Body of pancreas (tissue), 4 donors: ENCODE measurements at regions not wholly inside any gene's neighbourhood (a gene's known extent, or its start where the extent isn't known, plus 50 kb on each side); places are given as distances from the start of the nearest gene placed in this dataset.
"Not testable (repeated sequence)": the region's sequence is repeated elsewhere in the genome, so short reads cannot be mapped to it uniquely, and the experiment has no call there.

ENCODE experiments used
- ATAC-seq: fragments of 150-250 bp; one replicate; pipeline ENCODE4 v1.9.1; 2016
- DNase-seq, 4 donors: peaks; one replicate each; pipeline ENCODE4 v3.0.0-alpha.2; 2019
- H3K27ac ChIP-seq, 4 donors: fragments of 200-600 bp; sonication (generic); 1 replicate in 3 of 4; 2 replicates in 1 of 4; pipeline versions ENCODE4 v1.5.1 to v1.6.1; 2016 to 2019; ENCODE audit warnings: mild to moderate bottlenecking in 1 of 4, mixed read lengths in 1 of 4, moderate library complexity in 1 of 4
- H3K27me3 ChIP-seq, 2 donors: fragments of 200-600 bp; sonication (generic); one replicate each; pipeline ENCODE4 v1.6.0; 2016; ENCODE audit warnings: mild to moderate bottlenecking in 1 of 2
- H3K36me3 ChIP-seq, 2 donors: fragments of 200-600 bp; sonication (generic); replicated peaks in 1 of 2; 2 replicates each; pipeline ENCODE4 v1.5.1; 2016; ENCODE audit warnings: low read depth in 2 of 2; ENCODE audit not compliant: insufficient read depth in 1 of 2
- H3K4me1 ChIP-seq: fragments of 200-600 bp; sonication (generic); one replicate; pipeline ENCODE4 v1.6.0; 2016
- H3K4me3 ChIP-seq, 2 donors: fragments of 200-600 bp; sonication (generic); 1 replicate in 1 of 2; 2 replicates in 1 of 2; pipeline ENCODE4 v1.5.1; 2016 to 2019
- H3K9me3 ChIP-seq, 3 donors: fragments of 200-600 bp; sonication (generic); 1 replicate in 2 of 3; 2 replicates in 1 of 3; pipeline ENCODE4 v1.5.1; 2016
- CTCF ChIP-seq, 7 experiments: fragments of 450-650 bp in 4 of 7; fragments of 200-600 bp in 3 of 7; sonication (generic) in 3 of 7; IDR thresholded peaks; one replicate each; pipeline ENCODE4 v1.5.1; 2016 to 2019; ENCODE audit warnings: antibody characterized with exemption in 7 of 7
- POLR2A ChIP-seq, 3 donors: fragments of 450-650 bp; IDR thresholded peaks; one replicate each; pipeline ENCODE4 v1.6.1; 2016; ENCODE audit warnings: antibody characterized with exemption in 3 of 3, mild to moderate bottlenecking in 2 of 3
- WGBS, 2 donors: methylation state at CpG; one replicate each; pipeline ENCODE4 v1.1.5; 2017; 5-methylcytosine and 5-hydroxymethylcytosine counted together
- intact Hi-C: fragments of 100-400 bp; cut with DNase I; formaldehyde crosslinking; loops from one replicate; pipeline ENCODE4 v1.15.1; 2023

GRCh38 chr2:16925145-16925544 is 259.5 kb upstream of the CYRIA start:
- intact Hi-C loops = no loop called here
- Histone ChIP-seq H3K4me1 (no peaks in the 10 kb centered on the region), H3K36me3 (no peaks in the 10 kb centered on the region), H3K27ac (no peak overlapping the region), H3K4me3 (no peak overlapping the region), H3K9me3 (peaks cover 0 to 6% (median 0%) of the 10 kb centered on the region in 3 donors), H3K27me3 (no peaks in the 10 kb centered on the region)
- 87 to 90% methylated on average over 2 of the region's 2 CpGs for WGBS, 2 donors
- TF ChIP-seq POLR2A (IDR thresholded peaks at IDR 0.05) = no peak
- TF ChIP-seq CTCF (IDR thresholded peaks at IDR 0.05) = no peak
- ATAC-seq (no peak), DNase-seq (no peak)

- ATAC-seq, H3K9me3 ChIP-seq, H3K27me3 ChIP-seq, H3K4me1 ChIP-seq, H3K27ac ChIP-seq, intact Hi-C loops, H3K36me3 ChIP-seq, H3K4me3 ChIP-seq, DNase-seq: not testable (repeated sequence)
- WGBS, 2 donors = 38 to 39% methylated on average over 3 of the region's 3 CpGs
These were observed 249.7 kb upstream of the CYRIA start for GRCh38 chr2:16915341-16915755.

- H3K9me3 ChIP-seq = no peaks in the 10 kb centered on the region
- no peaks in the 10 kb centered on the region for H3K27me3 ChIP-seq
- no peak overlapping the region for H3K27ac ChIP-seq
- no peaks in the 10 kb centered on the region for H3K4me1 ChIP-seq
- intact Hi-C loops = no loop called here
- ATAC-seq = no peak
- H3K36me3 ChIP-seq = no peaks in the 10 kb centered on the region
- DNase-seq = no peak
- WGBS, 2 donors = 54 to 78% methylated on average over 3 of the region's 3 CpGs
- H3K4me3 ChIP-seq = no peak overlapping the region
- no peak for TF ChIP-seq CTCF (IDR thresholded peaks at IDR 0.05)
- TF ChIP-seq POLR2A (IDR thresholded peaks at IDR 0.05) = no peak
These were observed 246.1 kb upstream of the CYRIA start for GRCh38 chr2:16911746-16912145.

- no peak overlapping the region for H3K4me3 ChIP-seq
- intact Hi-C loops = no loop called here
- TF ChIP-seq POLR2A (IDR thresholded peaks at IDR 0.05) (no peak), CTCF (IDR thresholded peaks at IDR 0.05) (no peak)
- H3K9me3 ChIP-seq = no peaks in the 10 kb centered on the region
- 56 to 67% methylated on average over 1 of the region's 1 CpG for WGBS, 2 donors
- no peak for DNase-seq
- ATAC-seq = no peak
- no peaks in the 10 kb centered on the region for H3K27me3 ChIP-seq
- no peaks in the 10 kb centered on the region for H3K4me1 ChIP-seq
- no peaks in the 10 kb centered on the region for H3K36me3 ChIP-seq
- no peak overlapping the region for H3K27ac ChIP-seq
These were observed 243.0 kb upstream of the CYRIA start for GRCh38 chr2:16908656-16909055.

GRCh38 chr2:16907645-16908282 is 242.1 kb upstream of the CYRIA start:
- intact Hi-C loops = no loop called here
- WGBS, 2 donors = 43% methylated on average over 3 of the region's 3 CpGs
- Histone ChIP-seq H3K27ac (no peak overlapping the region), H3K27me3 (no peaks in the 10 kb centered on the region), H3K36me3 (no peaks in the 10 kb centered on the region), H3K4me1 (no peaks in the 10 kb centered on the region), H3K4me3 (no peak overlapping the region), H3K9me3 (no peaks in the 10 kb centered on the region)
- TF ChIP-seq CTCF (IDR thresholded peaks at IDR 0.05) (no peak), POLR2A (IDR thresholded peaks at IDR 0.05) (no peak)
- ATAC-seq = no peak
- no peak for DNase-seq

GRCh38 chr2:16905325-16905724 is 239.7 kb upstream of the CYRIA start:
- not testable (repeated sequence) for H3K27ac ChIP-seq, DNase-seq

More at GRCh38 chr2:16905325-16905724, 239.7 kb upstream of the CYRIA start:
- H3K36me3 ChIP-seq, H3K4me1 ChIP-seq, H3K9me3 ChIP-seq, H3K27me3 ChIP-seq, H3K4me3 ChIP-seq, intact Hi-C loops, ATAC-seq: not testable (repeated sequence)
- 86 to 89% methylated on average over 5 of the region's 5 CpGs for WGBS, 2 donors
